Endothelial cell of umbilical vein (primary cell): ENCODE measurements at regions not wholly inside any gene's neighbourhood (a gene's known extent, or its start where the extent isn't known, plus 50 kb on each side); places are given as distances from the start of the nearest gene placed in this dataset.

Experiments
- BruUV-seq: library from RNA; stranded (reverse); fragments of 400-500 nt; replicated peaks from 2 replicates; lab custom pipeline; 2021; lab: Mats Ljungman, UMichigan
- CTCF ChIA-PET: fragments of 300-600, 350-600 bp; sonication (Branson Sonifier 250); formaldehyde crosslinking; loops from one replicate; lab custom pipeline; 2021; ENCODE audit warnings: antibody characterized with exemption, inconsistent platforms; lab: Charles Lee
- POLR2A ChIA-PET: fragments of 300-600, 350-600 bp; sonication (Branson Sonifier 250); formaldehyde crosslinking; loops from one replicate; lab custom pipeline; 2021; ENCODE audit warnings: antibody characterized with exemption, inconsistent platforms; lab: Charles Lee
- DNase-seq: peaks from one replicate; pipeline ENCODE4 v3.0.0-alpha.2; 2011; ENCODE audit warnings: low read depth, low spot score
- FAIRE-seq: peaks from 2 replicates; lab custom pipeline; 2011; peaks lifted over from hg19 to GRCh38; lab: Jason Lieb, UNC
- H2AFZ ChIP-seq: 2 replicates; pipeline ENCODE4 v1.6.0; 2012; ENCODE audit warnings: low read depth, low read length, control low read depth, inconsistent platforms
- H3K27ac ChIP-seq: 2 replicates; pipeline ENCODE4 v1.5.1; 2011; ENCODE audit warnings: low read depth, mild to moderate bottlenecking, control low read depth, low read length, moderate library complexity; ENCODE audit not compliant: insufficient read depth
- H3K27me3 ChIP-seq, 2 experiments: 2 replicates each; pipeline versions ENCODE4 v1.6.0 to v1.6.1; 2011; ENCODE audit warnings: low read length in 2 of 2, mixed read lengths in 1 of 2; ENCODE audit not compliant: control insufficient read depth in 2 of 2, insufficient read depth in 2 of 2
- H3K36me3 ChIP-seq, 2 experiments: 2 replicates in 1 of 2; 3 replicates in 1 of 2; pipeline ENCODE4 v1.5.1; 2011; ENCODE audit warnings: low read length in 2 of 2, mild to moderate bottlenecking in 1 of 2, moderate library complexity in 1 of 2; ENCODE audit not compliant: control insufficient read depth in 2 of 2, insufficient read depth in 2 of 2; ENCODE audit errors: extremely low read depth in 1 of 2
- H3K4me1 ChIP-seq: 3 replicates; pipeline ENCODE4 v1.5.1; 2011; ENCODE audit warnings: mild to moderate bottlenecking, low read length; ENCODE audit not compliant: control insufficient read depth, insufficient read depth; ENCODE audit errors: extremely low read depth
- H3K4me2 ChIP-seq: 2 replicates; pipeline ENCODE4 v1.6.1; 2011; ENCODE audit warnings: low read length, control low read depth, mixed read lengths; ENCODE audit not compliant: insufficient read depth
- H3K4me3 ChIP-seq, 3 experiments: fragments of 200-600 bp in 1 of 3; sonication (generic), shearing (Covaris generic) in 1 of 3; replicated peaks in 1 of 3; 2 replicates each; pipeline ENCODE4 v1.5.1; 2011 to 2016; ENCODE audit warnings: control low read depth in 3 of 3, low read length in 3 of 3, mild to moderate bottlenecking in 2 of 3, inconsistent platforms in 1 of 3, low read depth in 1 of 3, moderate library complexity in 1 of 3; ENCODE audit not compliant: insufficient read depth in 1 of 3
- H3K79me2 ChIP-seq: 2 replicates; pipeline ENCODE4 v1.6.0; 2012; ENCODE audit warnings: low read length, inconsistent platforms; ENCODE audit not compliant: control insufficient read depth, insufficient read depth
- H3K9ac ChIP-seq: replicated peaks from 2 replicates; pipeline ENCODE3; 2011; ENCODE audit warnings: low read length, control low read depth; ENCODE audit not compliant: insufficient read depth; ENCODE audit errors: extremely low read depth
- H3K9me1 ChIP-seq: replicated peaks from 3 replicates; pipeline ENCODE4 v1.6.0; 2011; ENCODE audit warnings: mild to moderate bottlenecking, low read length; ENCODE audit not compliant: control insufficient read depth, insufficient read depth; ENCODE audit errors: extremely low read depth
- H3K9me3 ChIP-seq: replicated peaks from 2 replicates; pipeline ENCODE4 v1.5.1; 2012; ENCODE audit warnings: low read length, inconsistent platforms; ENCODE audit not compliant: control insufficient read depth, insufficient read depth
- H4K20me1 ChIP-seq: replicated peaks from 2 replicates; pipeline ENCODE3; 2011; ENCODE audit warnings: mild to moderate bottlenecking, low read length; ENCODE audit not compliant: control insufficient read depth, insufficient read depth; ENCODE audit errors: extremely low read depth
- EZH2 ChIP-seq: IDR thresholded peaks from 2 replicates; pipeline ENCODE4 v1.6.1; 2012; ENCODE audit warnings: borderline replicate concordance, low read depth, mild to moderate bottlenecking, moderate library complexity, low read length, inconsistent platforms; ENCODE audit not compliant: severe bottlenecking
- FOS ChIP-seq: IDR thresholded peaks from 2 replicates; pipeline ENCODE4 v1.6.1; 2011; ENCODE audit warnings: mild to moderate bottlenecking, low read length, moderate library complexity, borderline replicate concordance; ENCODE audit not compliant: insufficient read depth
- GATA2 ChIP-seq: IDR thresholded peaks from 2 replicates; pipeline ENCODE4 v1.7.0; 2011; ENCODE audit warnings: low read depth, mild to moderate bottlenecking, moderate library complexity, mixed read lengths, low read length; ENCODE audit not compliant: insufficient read length, insufficient read depth
- JUN ChIP-seq: IDR thresholded peaks from 2 replicates; pipeline ENCODE4 v1.6.1; 2011; ENCODE audit warnings: borderline replicate concordance, low read depth; ENCODE audit not compliant: insufficient read length, insufficient read depth
- MYC ChIP-seq: IDR thresholded peaks from one replicate; pipeline ENCODE4 v1.6.1; 2011; ENCODE audit warnings: mild to moderate bottlenecking, low read depth, low read length
- POLR2A ChIP-seq: IDR thresholded peaks from 2 replicates; pipeline ENCODE4 v1.6.1; 2012; ENCODE audit warnings: low read depth, mild to moderate bottlenecking, control low read depth, low read length
- POLR2AphosphoS5 ChIP-seq: IDR thresholded peaks from 2 replicates; pipeline ENCODE4 v1.6.1; 2012; ENCODE audit warnings: low read depth, mild to moderate bottlenecking, control low read depth, low read length, moderate library complexity; ENCODE audit not compliant: insufficient read depth
- dilution Hi-C: fragments of 300-500 bp; cut with MboI; formaldehyde crosslinking; loops from one replicate; pipeline ENCODE4 v1.15.0; 2019; ENCODE audit warnings: low sequenced_read_pairs; ENCODE audit not compliant: extremely low pct_ligation_motif_present
- intact Hi-C: fragments of 100-400 bp; cut with micrococcal nuclease; formaldehyde crosslinking; loops from one replicate; pipeline ENCODE4 v1.10.0; 2022
- TF ChIP-seq, protein P1 (sequence below): IDR thresholded peaks from 2 replicates; pipeline ENCODE4 v1.6.1; 2011; ENCODE audit not compliant: insufficient read depth, insufficient read length
- TF ChIP-seq, protein P2 (sequence below), 2 donors: IDR thresholded peaks; 1 replicate in 1 of 2; 2 replicates in 1 of 2; pipeline ENCODE4 v1.5.1; 2011; ENCODE audit warnings: low read length in 2 of 2, mild to moderate bottlenecking in 2 of 2, moderate library complexity in 2 of 2, control low read depth in 1 of 2, inconsistent platforms in 1 of 2, low read depth in 1 of 2; ENCODE audit not compliant: insufficient read depth in 1 of 2; ENCODE audit errors: extremely low read depth in 1 of 2

DNA sequence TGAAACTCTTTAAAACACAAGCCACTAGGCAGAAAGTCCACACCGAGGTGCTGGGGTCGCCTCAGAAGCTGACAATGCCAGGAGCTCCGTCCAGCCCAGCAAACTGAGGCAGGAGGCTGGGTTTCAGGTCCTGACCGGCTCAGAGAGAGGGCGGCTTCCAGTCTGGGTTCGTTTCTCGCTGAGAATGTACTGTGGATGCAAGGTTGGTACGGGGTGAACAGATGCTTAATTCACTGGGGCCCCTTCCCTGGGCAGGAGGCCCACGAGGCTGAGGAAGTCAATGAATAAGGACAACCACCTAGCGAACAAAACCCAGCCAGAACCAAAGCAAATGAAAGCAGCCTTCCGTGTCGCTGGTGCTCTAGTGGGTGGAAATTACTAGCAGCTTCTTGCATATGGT, 142.0 kb downstream of the RTP5 start:
- intact Hi-C loops = no loop called here
- CTCF ChIA-PET = interaction anchor here (0.9 kb wide), 1 partner anchor 61 kb away, joined by 4 read pairs; no protein-coding TSS in a partner anchor

More for the DNA sequence above, 142.0 kb downstream of the RTP5 start:
- Histone ChIP-seq H2AFZ (no peak overlapping the region), H3K4me1 (no peaks in the 10 kb centered on the region), H3K27me3 (no peaks in the 10 kb centered on the region), H3K27ac (no peak overlapping the region), H4K20me1 (no peaks in the 10 kb centered on the region), H3K79me2 (no peaks in the 10 kb centered on the region), H3K9me1 (no peaks in the 10 kb centered on the region), H3K9me3 (no peaks in the 10 kb centered on the region), H3K4me2 (no peak overlapping the region), H3K9ac (no peak overlapping the region), H3K36me3 (no peaks in the 10 kb centered on the region), H3K4me3 (no peak overlapping the region)
- DNase-seq (no peak), FAIRE-seq (no peak)
- POLR2A ChIA-PET = no interaction called here
- dilution Hi-C loops = no loop called here
- BruUV-seq = no TSS peak
- TF ChIP-seq, protein P1, sequence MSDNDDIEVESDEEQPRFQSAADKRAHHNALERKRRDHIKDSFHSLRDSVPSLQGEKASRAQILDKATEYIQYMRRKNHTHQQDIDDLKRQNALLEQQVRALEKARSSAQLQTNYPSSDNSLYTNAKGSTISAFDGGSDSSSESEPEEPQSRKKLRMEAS = no peak
- TF ChIP-seq MYC (no peak), FOS (no peak), POLR2A (no peak), GATA2 (no peak), POLR2AphosphoS5 (no peak), EZH2 (no peak), JUN (no peak)
- TF ChIP-seq, protein P2, sequence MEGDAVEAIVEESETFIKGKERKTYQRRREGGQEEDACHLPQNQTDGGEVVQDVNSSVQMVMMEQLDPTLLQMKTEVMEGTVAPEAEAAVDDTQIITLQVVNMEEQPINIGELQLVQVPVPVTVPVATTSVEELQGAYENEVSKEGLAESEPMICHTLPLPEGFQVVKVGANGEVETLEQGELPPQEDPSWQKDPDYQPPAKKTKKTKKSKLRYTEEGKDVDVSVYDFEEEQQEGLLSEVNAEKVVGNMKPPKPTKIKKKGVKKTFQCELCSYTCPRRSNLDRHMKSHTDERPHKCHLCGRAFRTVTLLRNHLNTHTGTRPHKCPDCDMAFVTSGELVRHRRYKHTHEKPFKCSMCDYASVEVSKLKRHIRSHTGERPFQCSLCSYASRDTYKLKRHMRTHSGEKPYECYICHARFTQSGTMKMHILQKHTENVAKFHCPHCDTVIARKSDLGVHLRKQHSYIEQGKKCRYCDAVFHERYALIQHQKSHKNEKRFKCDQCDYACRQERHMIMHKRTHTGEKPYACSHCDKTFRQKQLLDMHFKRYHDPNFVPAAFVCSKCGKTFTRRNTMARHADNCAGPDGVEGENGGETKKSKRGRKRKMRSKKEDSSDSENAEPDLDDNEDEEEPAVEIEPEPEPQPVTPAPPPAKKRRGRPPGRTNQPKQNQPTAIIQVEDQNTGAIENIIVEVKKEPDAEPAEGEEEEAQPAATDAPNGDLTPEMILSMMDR (IDR thresholded peaks at IDR 0.05; ENCODE audit: extremely low read depth in 1 of 2, insufficient read depth in 1 of 2, low read depth in 1 of 2, low read length in 2 of 2) = no peak
